ENCODE measurements at regions not wholly inside any gene's neighbourhood (a gene's known extent, or its start where the extent isn't known, plus 50 kb on each side); places are given as distances from the start of the nearest gene placed in this dataset.

- TF ChIP-seq SP2 (IDR thresholded peaks at IDR 0.05; ENCODE audit: low read length) (no peak), E2F6 (IDR thresholded peaks at IDR 0.05) (no peak), ATF2 (IDR thresholded peaks at IDR 0.05; ENCODE audit: low read length) (no peak), SP1 (IDR thresholded peaks at IDR 0.05; ENCODE audit: low read depth, low read length) (no peak), SAP30 (IDR thresholded peaks at IDR 0.05; ENCODE audit: insufficient read depth, insufficient replicate concordance, low read length) (no peak), TCF12 (IDR thresholded peaks at IDR 0.05; ENCODE audit: low read depth, low read length) (no peak)
Observed at GRCh38 chr4:52372269-52372668, 286.8 kb downstream of the USP46 start (continued).

All from H1 (cell line).